ENCODE measurements at regions not wholly inside any gene's neighbourhood (a gene's known extent, or its start where the extent isn't known, plus 50 kb on each side); places are given as distances from the start of the nearest gene placed in this dataset.

DNA sequence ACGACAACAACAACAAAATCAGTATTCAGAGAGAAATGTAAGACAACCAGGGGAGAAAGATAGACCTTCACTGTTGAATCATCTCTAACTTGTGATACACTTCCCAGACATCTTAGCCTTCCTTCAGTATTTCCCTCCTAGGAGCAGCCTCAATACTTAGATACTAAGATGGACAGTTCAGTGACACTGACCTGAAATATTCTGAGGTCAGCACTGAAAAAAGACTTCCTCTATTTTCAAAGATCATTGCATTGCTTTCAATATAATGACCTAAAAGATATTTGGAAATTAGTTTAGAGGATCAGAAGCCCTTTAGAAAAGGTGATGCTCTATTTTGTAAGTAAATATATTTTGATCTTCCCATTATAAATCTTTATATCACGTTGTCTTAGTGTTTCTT, 101.0 kb downstream of the MRPL39 start:
- no peak for TF ChIP-seq EZH2 (IDR thresholded peaks at IDR 0.05)
- no peak for TF ChIP-seq POLR2AphosphoS5 (IDR thresholded peaks at IDR 0.05; ENCODE audit: borderline replicate concordance, low read depth, low read length)

Measured in SK-N-MC (cell line).